ENCODE measurements at regions not wholly inside any gene's neighbourhood (a gene's known extent, or its start where the extent isn't known, plus 50 kb on each side); places are given as distances from the start of the nearest gene placed in this dataset.

DNA sequence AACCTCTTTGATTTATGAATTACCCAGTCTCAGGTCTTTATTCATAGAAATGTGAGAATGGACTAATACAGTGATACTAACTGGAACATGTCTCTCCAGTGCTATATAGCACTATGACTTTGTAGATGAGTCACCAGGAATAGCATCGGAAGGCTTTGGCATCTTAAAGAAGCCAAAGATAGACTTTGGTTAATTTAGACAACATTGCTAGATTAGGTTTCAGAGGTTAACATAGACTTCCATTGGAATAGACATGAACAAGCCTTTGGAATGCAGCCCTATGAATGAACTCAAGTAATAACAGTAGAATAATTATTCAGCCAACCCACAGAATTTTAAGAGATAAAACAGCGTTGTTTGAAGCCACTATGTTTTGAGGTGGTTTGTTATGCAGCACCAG, 169.2 kb downstream of the HGF start:
- no peak overlapping the region for H3K27ac ChIP-seq
- H3K9me3 ChIP-seq: no peaks in the 10 kb centered on the region
- DNase-seq (ENCODE audit: low spot score in 2 of 2): no peak
- no peaks in the 10 kb centered on the region for H3K4me1 ChIP-seq
- H3K36me3 ChIP-seq: no peaks in the 10 kb centered on the region
- no peaks in the 10 kb centered on the region for H3K27me3 ChIP-seq
- H3K4me3 ChIP-seq: no peak overlapping the region
- WGBS: 63% methylated on average over 2 of the region's 2 CpGs
- TF ChIP-seq POLR2AphosphoS5 (IDR thresholded peaks at IDR 0.05) (no peak), POLR2A (IDR thresholded peaks at IDR 0.05) (no peak), EP300 (IDR thresholded peaks at IDR 0.05) (no peak)
- TF ChIP-seq, protein P1, sequence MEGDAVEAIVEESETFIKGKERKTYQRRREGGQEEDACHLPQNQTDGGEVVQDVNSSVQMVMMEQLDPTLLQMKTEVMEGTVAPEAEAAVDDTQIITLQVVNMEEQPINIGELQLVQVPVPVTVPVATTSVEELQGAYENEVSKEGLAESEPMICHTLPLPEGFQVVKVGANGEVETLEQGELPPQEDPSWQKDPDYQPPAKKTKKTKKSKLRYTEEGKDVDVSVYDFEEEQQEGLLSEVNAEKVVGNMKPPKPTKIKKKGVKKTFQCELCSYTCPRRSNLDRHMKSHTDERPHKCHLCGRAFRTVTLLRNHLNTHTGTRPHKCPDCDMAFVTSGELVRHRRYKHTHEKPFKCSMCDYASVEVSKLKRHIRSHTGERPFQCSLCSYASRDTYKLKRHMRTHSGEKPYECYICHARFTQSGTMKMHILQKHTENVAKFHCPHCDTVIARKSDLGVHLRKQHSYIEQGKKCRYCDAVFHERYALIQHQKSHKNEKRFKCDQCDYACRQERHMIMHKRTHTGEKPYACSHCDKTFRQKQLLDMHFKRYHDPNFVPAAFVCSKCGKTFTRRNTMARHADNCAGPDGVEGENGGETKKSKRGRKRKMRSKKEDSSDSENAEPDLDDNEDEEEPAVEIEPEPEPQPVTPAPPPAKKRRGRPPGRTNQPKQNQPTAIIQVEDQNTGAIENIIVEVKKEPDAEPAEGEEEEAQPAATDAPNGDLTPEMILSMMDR (IDR thresholded peaks at IDR 0.05): no peak

DNA sequence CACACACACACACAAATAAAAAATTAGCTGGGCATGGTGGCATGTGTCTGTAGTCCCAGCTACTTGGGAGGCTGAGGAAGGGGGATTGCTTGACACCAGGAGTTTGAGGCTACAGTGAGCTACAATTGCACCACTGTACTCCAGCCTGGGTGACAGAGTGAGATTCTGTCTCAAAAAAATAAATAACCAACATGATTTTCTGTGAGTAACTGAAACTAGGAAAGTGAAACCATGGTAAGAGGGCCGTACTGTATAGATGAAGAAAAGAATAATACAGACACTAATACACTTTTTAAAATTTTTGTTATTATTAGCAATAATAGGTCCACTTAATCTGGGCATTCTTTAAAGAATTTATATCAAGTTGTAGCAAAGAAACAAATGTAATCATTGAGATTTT, 170.9 kb downstream of the HGF start:
- Histone ChIP-seq H3K4me1 (no peaks in the 10 kb centered on the region), H3K4me3 (no peak overlapping the region), H3K36me3 (no peaks in the 10 kb centered on the region), H3K27ac (no peak overlapping the region), H3K9me3 (no peaks in the 10 kb centered on the region), H3K27me3 (no peaks in the 10 kb centered on the region)
- 93% methylated on average over 1 of the region's 1 CpG for WGBS
- no peak for TF ChIP-seq POLR2A (IDR thresholded peaks at IDR 0.05)
- TF ChIP-seq EP300 (IDR thresholded peaks at IDR 0.05): no peak
- TF ChIP-seq POLR2AphosphoS5 (IDR thresholded peaks at IDR 0.05): no peak
- TF ChIP-seq, protein P1 (IDR thresholded peaks at IDR 0.05): no peak
- no peak for DNase-seq (ENCODE audit: low spot score in 2 of 2)

DNA sequence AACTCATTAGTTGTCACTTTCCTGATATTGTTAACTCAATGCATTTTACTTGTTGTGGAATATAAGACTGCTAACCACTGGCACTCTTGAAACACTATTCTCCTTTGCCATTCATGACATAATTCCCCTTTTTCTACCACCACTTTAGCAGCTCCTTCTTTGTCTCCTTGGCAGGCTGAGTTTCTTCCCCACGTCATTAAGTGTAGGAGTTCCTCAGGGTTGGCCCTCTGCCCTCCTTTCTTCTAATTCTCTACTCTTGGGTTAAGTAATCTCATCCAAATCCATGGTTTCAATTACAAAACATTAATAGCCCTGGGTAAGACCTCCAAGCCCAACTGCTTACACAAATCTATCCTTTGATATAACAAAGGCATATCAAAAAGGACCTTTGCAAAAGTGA, 175.1 kb downstream of the HGF start:
- H3K27me3 ChIP-seq: no peaks in the 10 kb centered on the region
- WGBS: 42% methylated on average over 1 of the region's 1 CpG
- H3K36me3 ChIP-seq: no peaks in the 10 kb centered on the region
- H3K9me3 ChIP-seq: no peaks in the 10 kb centered on the region
- H3K4me1 ChIP-seq: no peaks in the 10 kb centered on the region
- no peak overlapping the region for H3K4me3 ChIP-seq
- H3K27ac ChIP-seq: no peak overlapping the region
- no peak for DNase-seq (ENCODE audit: low spot score in 2 of 2)
- TF ChIP-seq EP300 (IDR thresholded peaks at IDR 0.05) (no peak), POLR2AphosphoS5 (IDR thresholded peaks at IDR 0.05) (no peak), POLR2A (IDR thresholded peaks at IDR 0.05) (no peak)
- TF ChIP-seq, protein P1 (IDR thresholded peaks at IDR 0.05): no peak

DNA sequence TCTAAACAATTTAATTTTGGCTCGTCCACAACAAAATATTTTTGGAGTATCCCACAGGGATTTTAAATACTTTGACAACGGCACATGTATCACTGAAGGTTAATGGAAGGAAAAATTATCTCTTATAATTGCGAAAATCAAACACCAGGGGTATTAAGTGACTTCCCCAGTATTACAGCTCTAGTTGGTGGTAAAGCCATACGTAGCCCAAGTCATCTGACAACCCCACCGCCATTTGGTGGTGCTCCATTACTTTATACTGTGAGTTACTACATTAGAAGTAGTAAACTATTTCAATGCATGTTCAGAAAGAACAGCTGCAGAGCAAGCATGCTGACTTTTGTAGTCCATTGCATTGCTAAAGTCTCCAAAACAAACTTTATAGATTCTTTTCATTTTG, 179.7 kb downstream of the HGF start:
- no peak for TF ChIP-seq EP300 (IDR thresholded peaks at IDR 0.05)
- TF ChIP-seq, protein P1 (IDR thresholded peaks at IDR 0.05): no peak
- no peak for TF ChIP-seq POLR2A (IDR thresholded peaks at IDR 0.05)
- no peak for TF ChIP-seq POLR2AphosphoS5 (IDR thresholded peaks at IDR 0.05)
- Histone ChIP-seq H3K4me3 (no peak overlapping the region), H3K4me1 (no peaks in the 10 kb centered on the region), H3K9me3 (no peaks in the 10 kb centered on the region), H3K27ac (no peak overlapping the region), H3K36me3 (no peaks in the 10 kb centered on the region), H3K27me3 (no peaks in the 10 kb centered on the region)
- WGBS: 59% methylated on average over 5 of the region's 5 CpGs
- no peak for DNase-seq (ENCODE audit: low spot score in 2 of 2)

DNA sequence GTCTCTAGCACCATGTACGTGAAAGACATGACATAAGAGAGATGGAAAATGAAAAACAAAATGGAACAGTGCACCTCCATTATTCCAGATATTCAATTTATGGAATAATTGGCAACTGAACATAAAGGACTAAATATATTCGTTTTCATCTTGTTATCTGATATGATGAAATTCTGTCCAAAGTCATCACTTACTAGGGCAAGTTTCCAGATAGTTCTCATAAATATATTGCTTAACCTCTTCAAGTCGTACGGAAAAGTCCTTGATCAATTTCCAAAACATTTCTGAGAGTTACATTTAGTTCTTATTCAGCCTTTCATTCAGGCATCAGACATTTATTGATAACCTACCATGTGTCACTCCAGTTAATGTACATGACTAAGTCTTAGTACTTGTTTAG, 185.2 kb downstream of the HGF start:
- DNase-seq (ENCODE audit: low spot score in 2 of 2): no peak
- Histone ChIP-seq H3K4me3 (no peak overlapping the region), H3K27ac (no peak overlapping the region), H3K9me3 (no peaks in the 10 kb centered on the region), H3K36me3 (no peaks in the 10 kb centered on the region), H3K27me3 (no peaks in the 10 kb centered on the region), H3K4me1 (no peaks in the 10 kb centered on the region)
- WGBS: 43% methylated on average over 4 of the region's 4 CpGs
- TF ChIP-seq POLR2AphosphoS5 (IDR thresholded peaks at IDR 0.05): no peak
- TF ChIP-seq POLR2A (IDR thresholded peaks at IDR 0.05): no peak
- no peak for TF ChIP-seq EP300 (IDR thresholded peaks at IDR 0.05)
- TF ChIP-seq, protein P1 (IDR thresholded peaks at IDR 0.05): no peak

Data from suprapubic skin (tissue), 4 donors.